MM.1S (cell line): ENCODE measurements at regions not wholly inside any gene's neighbourhood (a gene's known extent, or its start where the extent isn't known, plus 50 kb on each side); places are given as distances from the start of the nearest gene placed in this dataset.

Experiments used
- CTCF ChIP-seq: fragments of 300-600 bp; sonication (generic); IDR thresholded peaks from 2 replicates; pipeline ENCODE4 v1.5.1; 2016; ENCODE audit warnings: antibody characterized with exemption, low read length, mixed read lengths
- EZH2 ChIP-seq: fragments of 300-600 bp; sonication (generic); optimal IDR thresholded peaks from 2 replicates; pipeline ENCODE3; 2017; ENCODE audit warnings: low read depth, mild to moderate bottlenecking, antibody characterized with exemption, low read length, mixed read lengths
- EZH2phosphoT487 ChIP-seq: fragments of 300-600 bp; sonication (generic); IDR thresholded peaks from 2 replicates; pipeline ENCODE4 v1.6.1; 2018; ENCODE audit warnings: antibody characterized with exemption, low read length

- no peak for TF ChIP-seq CTCF
- TF ChIP-seq EZH2phosphoT487, result no peak
- no peak for TF ChIP-seq EZH2
These were observed 361.6 kb downstream of the YTHDC2 start for GRCh38 chr5:113875096-113875495.
